Ovary (tissue), 7 donors: ENCODE measurements at regions not wholly inside any gene's neighbourhood (a gene's known extent, or its start where the extent isn't known, plus 50 kb on each side); places are given as distances from the start of the nearest gene placed in this dataset.

Source experiments
- DNase-seq, 5 donors: peaks; one replicate each; pipeline ENCODE4 v3.0.0-alpha.2; 2019 to 2020
- H3K27ac ChIP-seq, 2 donors: fragments of 200-600 bp; one replicate each; pipeline versions ENCODE4 v1.5.1 to v1.8.0; 2019 to 2022
- H3K27me3 ChIP-seq: fragments of 200-600 bp; one replicate; pipeline ENCODE4 v1.8.0; 2022
- H3K36me3 ChIP-seq: fragments of 200-600 bp; sonication (generic); one replicate; pipeline ENCODE4 v1.5.1; 2019
- H3K4me1 ChIP-seq: one replicate; pipeline ENCODE4 v1.8.1; 2013; ENCODE audit warnings: mild to moderate bottlenecking, moderate library complexity; ENCODE audit not compliant: insufficient read depth
- H3K4me3 ChIP-seq: fragments of 200-600 bp; sonication (generic); one replicate; pipeline ENCODE4 v1.5.1; 2017
- H3K9me3 ChIP-seq, 2 donors: fragments of 200-600 bp in 1 of 2; sonication (generic) in 1 of 2; one replicate each; pipeline versions ENCODE4 v1.5.1 to v1.8.1; 2013 to 2019; ENCODE audit warnings: mild to moderate bottlenecking in 1 of 2, moderate library complexity in 1 of 2
- EP300 ChIP-seq: sonication (generic); formaldehyde crosslinking; IDR thresholded peaks from one replicate; pipeline ENCODE4 v1.6.1; 2017; ENCODE audit warnings: antibody characterized with exemption
- POLR2A ChIP-seq: fragments of 450-650 bp; IDR thresholded peaks from one replicate; pipeline ENCODE4 v1.6.1; 2017; ENCODE audit warnings: antibody characterized with exemption, mild to moderate bottlenecking, moderate library complexity
- WGBS, 3 donors: extraction: QIAGEN DNeasy Blood & Tissue Kit in 1 of 3; methylation state at CpG; one replicate each; pipeline versions ENCODE4 v1.1.5 to v1.1.7; 2013 to 2017; 5-methylcytosine and 5-hydroxymethylcytosine counted together
- intact Hi-C, 4 donors: fragments of 100-400 bp; cut with DNase I; formaldehyde crosslinking; loops; one replicate each; pipeline versions ENCODE4 v1.11.0 to v1.15.1; 2022 to 2023
- TF ChIP-seq, protein P1 (sequence below), 3 donors: fragments of 450-650 bp in 2 of 3; fragments of 200-600 bp in 1 of 3; IDR thresholded peaks; one replicate each; pipeline versions ENCODE4 v1.5.1 to v1.8.0; 2016 to 2022; ENCODE audit warnings: antibody characterized with exemption in 3 of 3, mild to moderate bottlenecking in 1 of 3
- donor health status: DM: no; HTN: no; CAD: no; lungs with moderate emphysema.
- donor health status: DM: no; HTN: no; CAD: no.
- donor health status: Bipolar disorder and iron deficiency.
- donor health status: DM: no; HTN: no; CAD: no.
- donor health status: DM: yes; HTN: yes; CAD: no.

DNA sequence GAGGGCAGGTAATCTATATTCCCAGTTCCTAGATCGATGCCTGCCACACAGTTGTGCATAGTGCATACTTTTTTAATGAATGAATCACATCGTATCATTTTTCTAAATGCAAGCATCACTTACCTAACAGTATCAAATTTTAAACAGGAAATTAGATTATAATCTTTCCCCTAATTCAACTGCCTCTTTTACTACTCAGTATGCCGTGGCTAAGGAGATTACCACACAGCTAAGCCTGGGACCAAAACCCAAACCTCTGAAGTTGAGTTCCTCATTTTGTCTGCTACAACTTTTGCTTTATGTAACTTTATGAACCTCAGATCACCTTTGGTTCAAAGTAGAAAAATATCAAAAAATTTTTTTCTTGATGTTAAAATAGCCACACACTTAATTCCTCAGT, 53.2 kb upstream of the FNDC3B start:
- Histone ChIP-seq H3K36me3 (no peaks in the 10 kb centered on the region), H3K27me3 (no peaks in the 10 kb centered on the region), H3K9me3 (no peaks in the 10 kb centered on the region), H3K27ac (no peak overlapping the region), H3K4me3 (no peak overlapping the region), H3K4me1 (no peaks in the 10 kb centered on the region)
- no peak for DNase-seq
- 90 to 92% (median 90%) methylated on average over 3 of the region's 3 CpGs for WGBS, 3 donors
- no peak for TF ChIP-seq POLR2A
- TF ChIP-seq, protein P1, sequence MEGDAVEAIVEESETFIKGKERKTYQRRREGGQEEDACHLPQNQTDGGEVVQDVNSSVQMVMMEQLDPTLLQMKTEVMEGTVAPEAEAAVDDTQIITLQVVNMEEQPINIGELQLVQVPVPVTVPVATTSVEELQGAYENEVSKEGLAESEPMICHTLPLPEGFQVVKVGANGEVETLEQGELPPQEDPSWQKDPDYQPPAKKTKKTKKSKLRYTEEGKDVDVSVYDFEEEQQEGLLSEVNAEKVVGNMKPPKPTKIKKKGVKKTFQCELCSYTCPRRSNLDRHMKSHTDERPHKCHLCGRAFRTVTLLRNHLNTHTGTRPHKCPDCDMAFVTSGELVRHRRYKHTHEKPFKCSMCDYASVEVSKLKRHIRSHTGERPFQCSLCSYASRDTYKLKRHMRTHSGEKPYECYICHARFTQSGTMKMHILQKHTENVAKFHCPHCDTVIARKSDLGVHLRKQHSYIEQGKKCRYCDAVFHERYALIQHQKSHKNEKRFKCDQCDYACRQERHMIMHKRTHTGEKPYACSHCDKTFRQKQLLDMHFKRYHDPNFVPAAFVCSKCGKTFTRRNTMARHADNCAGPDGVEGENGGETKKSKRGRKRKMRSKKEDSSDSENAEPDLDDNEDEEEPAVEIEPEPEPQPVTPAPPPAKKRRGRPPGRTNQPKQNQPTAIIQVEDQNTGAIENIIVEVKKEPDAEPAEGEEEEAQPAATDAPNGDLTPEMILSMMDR (IDR thresholded peaks at IDR 0.05), result no peak
- no peak for TF ChIP-seq EP300
- intact Hi-C loops, result no loop called here

DNA sequence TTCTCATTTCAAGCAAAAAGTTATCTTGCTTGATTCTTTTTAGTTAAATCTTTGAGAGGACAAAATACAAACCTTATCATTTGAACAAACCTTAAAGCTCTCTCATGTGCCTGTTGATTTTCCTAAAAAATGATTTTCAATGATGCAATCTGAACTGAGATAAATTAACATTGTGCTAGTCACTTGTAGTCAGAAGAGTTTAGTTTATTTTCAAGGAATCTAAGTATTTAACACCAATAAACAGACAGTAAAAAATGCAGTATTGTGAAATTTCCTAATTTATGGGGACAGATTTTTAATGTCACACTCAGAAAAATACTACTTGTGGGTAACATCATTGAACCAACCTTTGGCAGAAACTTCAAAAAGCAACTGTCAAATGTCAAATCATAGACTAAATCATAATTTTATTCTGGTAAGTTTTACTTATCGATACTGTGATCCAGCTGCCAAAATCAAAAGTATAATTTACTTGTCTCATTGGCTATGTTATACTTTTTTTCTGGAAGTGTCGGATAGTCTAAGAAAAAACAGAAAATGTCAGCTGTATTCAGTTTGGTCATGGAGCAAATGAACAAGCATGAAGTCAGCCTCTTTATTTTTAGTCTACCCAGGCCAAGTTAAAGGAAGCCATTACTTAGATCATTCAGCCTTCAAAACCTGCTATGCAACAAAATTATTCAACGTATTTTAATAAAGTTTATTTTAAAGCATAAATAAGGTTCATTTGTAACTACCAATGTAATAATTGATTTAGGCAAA, 52.4 kb upstream of the FNDC3B start:
- H3K36me3 ChIP-seq, result no peaks in the 10 kb centered on the region
- no peak for DNase-seq
- no peaks in the 10 kb centered on the region for H3K27me3 ChIP-seq
- H3K9me3 ChIP-seq, result no peaks in the 10 kb centered on the region
- intact Hi-C loops, result no loop called here
- H3K4me3 ChIP-seq, result no peak overlapping the region
- WGBS, 3 donors, result 45 to 70% (median 69%) methylated on average over 3 of the region's 3 CpGs
- H3K4me1 ChIP-seq, result no peaks in the 10 kb centered on the region
- no peak overlapping the region for H3K27ac ChIP-seq
- TF ChIP-seq EP300 (no peak), POLR2A (no peak)
